AG04449 (cell line): ENCODE measurements at regions not wholly inside any gene's neighbourhood (a gene's known extent, or its start where the extent isn't known, plus 50 kb on each side); places are given as distances from the start of the nearest gene placed in this dataset.
"Not testable (repeated sequence)": the region's sequence is repeated elsewhere in the genome, so short reads cannot be mapped to it uniquely, and the experiment has no call there.

Experiments
- CTCF ChIA-PET: fragments of 350-600 bp; formaldehyde crosslinking; extraction: SDS; loops from one replicate; lab custom pipeline; 2021; ENCODE audit warnings: antibody characterized with exemption; lab: Yijun Ruan, JAX
- POLR2A ChIA-PET: fragments of 400-600, 350-600 bp; formaldehyde crosslinking; extraction: SDS; loops from one replicate; lab custom pipeline; 2020; ENCODE audit warnings: antibody characterized with exemption, inconsistent platforms; lab: Yijun Ruan, JAX
- DNase-seq: peaks from one replicate; pipeline ENCODE4 v3.0.0-alpha.2; 2010; ENCODE audit warnings: low read depth, low spot score
- H3K4me3 ChIP-seq: 2 replicates; pipeline ENCODE4 v1.5.1; 2011; ENCODE audit warnings: low read depth, mild to moderate bottlenecking, control low read depth, low read length

DNA sequence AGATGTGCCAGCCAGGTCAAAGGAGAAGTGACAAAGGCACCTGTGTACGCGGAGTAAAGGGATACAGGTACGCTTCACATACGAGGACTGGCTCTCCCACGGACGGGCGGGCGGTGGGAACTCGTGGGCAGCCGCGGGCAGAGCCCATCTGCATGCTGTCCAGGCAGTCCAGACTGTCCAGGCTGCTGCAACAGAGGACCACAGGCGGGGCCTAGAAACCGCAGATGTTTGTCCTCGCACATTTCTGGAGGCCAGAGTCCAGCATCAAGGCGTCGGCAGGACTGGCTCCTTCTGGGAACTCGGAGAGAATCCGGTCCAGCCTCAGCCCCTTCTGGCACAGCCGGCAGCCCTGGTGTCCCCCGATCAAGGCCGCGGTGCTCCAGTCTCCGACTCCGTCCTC, 5464.3 kb upstream of the TPTE start:
- CTCF ChIA-PET, DNase-seq, H3K4me3 ChIP-seq, POLR2A ChIA-PET: not testable (repeated sequence)

DNA sequence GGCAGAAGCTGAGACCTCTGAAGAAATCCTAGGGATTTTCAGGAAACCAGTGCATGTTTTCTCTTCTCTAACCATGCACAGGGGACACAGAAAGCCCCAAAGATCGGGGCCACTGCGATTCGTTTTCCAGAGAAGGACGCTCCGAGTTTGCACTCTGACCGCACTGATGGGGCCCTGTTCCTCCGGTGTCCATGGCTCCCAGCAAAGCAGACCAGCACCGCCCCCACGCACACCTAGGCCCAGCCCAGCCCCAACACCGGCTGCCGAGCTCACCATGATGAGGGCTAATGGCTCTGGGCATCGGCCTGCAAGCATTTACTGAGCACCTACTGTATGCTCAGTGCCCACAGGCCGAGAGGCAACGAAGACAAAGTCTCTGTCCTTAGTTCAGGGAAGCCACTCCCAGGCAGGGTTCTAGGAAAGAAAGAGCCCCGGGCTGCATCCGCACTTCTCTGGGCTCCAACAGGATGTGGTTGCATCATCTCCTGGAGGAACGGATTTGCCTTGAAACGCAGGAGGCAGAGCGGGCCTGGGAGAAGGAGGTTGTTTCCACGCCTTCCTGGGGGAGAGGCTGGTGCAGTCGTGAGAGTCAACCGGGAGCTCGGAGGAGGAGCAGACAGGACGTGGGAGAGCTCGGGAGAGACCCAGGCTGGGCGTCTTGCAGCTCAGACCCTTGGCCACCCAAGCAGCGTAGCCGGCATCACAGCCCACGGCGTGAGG, 5460.9 kb upstream of the TPTE start:
- CTCF ChIA-PET, POLR2A ChIA-PET, H3K4me3 ChIP-seq, DNase-seq: not testable (repeated sequence)

DNA sequence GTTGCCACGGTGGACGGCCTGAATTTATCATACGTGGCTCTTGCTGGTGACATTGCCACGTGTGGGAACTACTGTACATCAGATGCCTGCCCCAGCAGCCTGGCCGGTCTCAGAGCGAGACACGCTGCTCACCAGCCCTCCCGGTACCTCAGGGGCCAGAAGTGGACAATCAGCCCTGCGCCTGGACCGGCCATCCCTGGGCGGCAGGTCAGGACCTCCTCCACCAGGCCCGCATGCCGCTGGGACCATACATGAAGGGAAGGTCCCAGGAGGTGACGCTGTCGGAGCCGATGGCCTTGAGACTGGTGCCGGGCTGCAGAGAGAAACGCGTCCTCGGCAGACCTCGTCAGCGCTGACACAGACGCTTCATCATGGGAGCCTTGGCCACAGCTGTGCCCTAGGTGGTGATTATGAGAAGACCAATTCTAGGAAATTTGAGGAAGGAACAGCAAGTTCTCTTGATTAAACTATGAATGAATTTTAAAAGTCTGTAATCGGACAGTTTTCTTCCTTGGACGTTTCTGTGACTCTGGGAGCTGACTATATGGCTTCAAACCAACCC, 5456.7 kb upstream of the TPTE start:
- POLR2A ChIA-PET, DNase-seq, H3K4me3 ChIP-seq, CTCF ChIA-PET: not testable (repeated sequence)

DNA sequence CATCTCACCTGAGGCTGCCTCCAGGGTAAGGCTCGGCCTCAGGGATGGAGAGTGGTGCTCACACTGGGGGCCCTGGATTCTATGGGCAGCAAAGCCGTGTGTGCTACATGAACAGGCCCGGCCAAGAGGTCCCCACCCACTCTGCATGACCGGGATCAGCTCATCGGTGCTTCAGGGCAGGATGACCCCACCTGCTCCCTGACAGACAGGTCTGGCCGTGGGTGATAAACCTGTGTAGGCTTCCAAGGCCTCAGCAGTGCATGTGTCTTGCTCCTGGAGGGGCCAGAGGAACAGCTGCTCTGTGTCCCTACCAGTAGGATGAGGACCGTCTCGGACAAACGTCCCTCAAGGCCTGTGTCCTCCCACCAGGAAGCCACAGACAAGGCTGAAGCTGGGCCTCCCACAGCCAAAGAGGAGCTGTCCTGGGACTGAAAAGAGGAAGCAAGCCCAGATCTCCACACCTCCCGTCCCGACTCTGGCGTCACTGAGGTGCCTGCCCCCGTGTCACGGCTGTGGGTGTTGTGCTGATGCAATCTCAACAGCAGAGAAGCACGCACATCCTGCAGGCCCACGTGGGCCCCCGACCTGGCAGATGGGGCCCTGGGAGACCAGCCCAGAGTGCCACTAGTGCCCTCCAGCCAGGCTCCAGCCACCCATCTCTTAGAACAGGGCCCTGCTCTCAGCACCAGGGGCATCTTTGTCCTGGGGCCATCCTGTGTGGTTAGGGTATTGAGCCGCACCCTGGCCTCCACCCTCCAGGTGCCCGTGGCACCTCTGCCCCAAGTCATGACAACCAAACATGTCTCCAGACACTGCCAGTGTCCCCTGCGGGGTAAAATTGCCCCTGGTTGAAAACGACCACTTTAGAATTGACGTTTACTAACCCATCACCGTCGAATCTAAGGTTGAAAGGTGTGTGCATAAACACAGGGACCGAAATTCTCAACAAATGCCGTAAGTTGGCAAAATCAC, 5455.9 kb upstream of the TPTE start:
- CTCF ChIA-PET, DNase-seq, POLR2A ChIA-PET, H3K4me3 ChIP-seq: not testable (repeated sequence)

DNA sequence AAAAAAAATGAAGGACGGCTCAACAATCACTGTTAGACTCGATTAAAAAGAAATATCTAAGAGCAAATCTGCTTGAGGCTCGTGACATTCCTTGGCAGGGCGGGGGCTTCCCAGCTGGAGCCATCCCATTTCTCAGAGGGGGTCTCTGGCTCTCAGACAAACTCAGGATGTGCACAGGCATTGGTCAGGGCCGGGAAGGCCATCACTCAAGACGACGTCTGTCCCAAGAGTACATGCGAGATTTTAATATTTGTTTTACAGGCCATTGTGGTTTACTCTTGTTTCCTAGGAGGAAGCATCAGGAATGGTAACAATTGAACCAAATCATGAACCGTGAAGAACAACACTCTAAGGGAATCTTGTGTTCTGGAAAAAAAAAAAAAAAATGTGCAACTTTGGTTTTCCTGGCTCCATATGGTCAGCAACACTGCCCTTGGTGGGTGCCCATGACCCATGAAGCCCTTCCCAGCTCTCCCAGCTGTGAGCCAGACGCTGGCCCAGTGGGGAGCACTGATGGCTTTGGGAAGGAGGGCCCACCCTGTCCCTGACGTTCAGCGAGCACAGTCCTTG, 5454.6 kb upstream of the TPTE start:
- H3K4me3 ChIP-seq, CTCF ChIA-PET, DNase-seq, POLR2A ChIA-PET: not testable (repeated sequence)

DNA sequence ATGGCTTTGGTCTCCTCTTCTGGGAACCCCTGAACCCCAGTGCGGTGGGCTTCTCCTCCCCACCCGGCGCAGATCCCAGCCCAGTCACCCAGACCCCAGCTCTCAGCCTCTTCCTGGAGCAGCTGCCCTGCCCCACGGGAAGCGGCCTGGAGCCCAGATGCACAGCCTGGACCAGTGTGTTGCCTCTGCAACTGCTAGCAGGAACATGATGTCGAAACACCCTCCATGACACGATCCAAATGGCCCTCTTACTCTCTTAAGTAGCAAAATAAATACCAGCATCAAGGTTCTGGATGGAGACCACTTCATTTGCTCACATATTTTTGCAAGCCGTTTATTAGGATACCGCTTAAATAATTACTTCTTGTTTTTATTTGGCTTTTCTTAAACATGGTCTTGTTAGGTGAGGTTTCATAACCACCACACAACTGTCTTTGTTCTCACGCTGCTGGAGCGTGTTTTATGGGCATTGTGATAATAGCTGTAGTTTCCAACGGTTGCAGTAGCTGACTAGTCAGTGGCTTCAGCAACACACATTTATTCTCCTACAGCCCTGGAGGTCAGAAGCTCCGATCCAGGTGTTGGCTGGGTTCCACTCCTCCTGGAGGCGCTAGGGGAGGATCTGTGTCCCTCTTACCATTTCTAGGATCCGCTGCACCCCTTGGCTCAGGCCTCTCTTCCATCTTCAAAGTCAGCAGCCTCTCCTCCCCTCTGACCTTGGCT, 5453.9 kb upstream of the TPTE start:
- CTCF ChIA-PET, H3K4me3 ChIP-seq, DNase-seq, POLR2A ChIA-PET: not testable (repeated sequence)

DNA sequence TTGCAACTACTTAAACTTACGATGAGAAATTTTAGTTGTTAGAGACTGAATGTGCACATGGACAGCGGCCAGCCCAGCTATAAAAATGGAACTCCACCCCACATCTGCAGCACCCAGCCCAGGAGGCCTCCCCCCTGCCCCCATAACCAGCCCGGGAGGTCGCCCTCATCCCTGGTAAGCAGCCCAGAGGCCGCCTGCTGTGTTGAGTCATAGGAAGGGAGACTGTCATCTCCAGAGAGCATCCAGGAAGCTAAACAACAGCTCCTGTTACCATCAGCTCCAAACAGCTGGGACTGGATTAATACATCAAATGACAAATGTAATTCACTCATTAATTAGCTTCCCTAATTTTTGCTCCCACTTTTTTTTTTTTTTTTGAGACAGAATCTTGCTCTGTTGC, 5452.7 kb upstream of the TPTE start:
- H3K4me3 ChIP-seq, POLR2A ChIA-PET, DNase-seq, CTCF ChIA-PET: not testable (repeated sequence)

DNA sequence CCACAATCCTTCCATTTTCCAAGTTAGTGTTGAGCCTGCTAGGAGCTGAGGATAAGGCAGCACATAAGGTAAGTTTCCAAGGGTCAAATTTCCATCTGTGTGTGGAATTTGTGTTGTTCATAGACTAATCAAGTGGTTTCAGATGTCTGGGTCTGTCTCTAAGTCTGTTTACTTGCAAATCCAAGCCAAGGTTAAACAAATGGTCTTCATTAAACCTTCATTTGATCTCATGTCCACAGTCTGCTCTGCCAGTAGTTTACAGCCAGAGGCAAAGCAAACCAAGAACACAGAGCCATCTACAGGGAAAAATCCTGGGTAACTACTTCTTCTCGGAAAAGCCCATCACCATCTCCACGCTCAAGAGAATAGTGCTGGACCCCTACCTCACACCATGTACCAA, 5450.2 kb upstream of the TPTE start:
- CTCF ChIA-PET, POLR2A ChIA-PET, DNase-seq, H3K4me3 ChIP-seq: not testable (repeated sequence)

DNA sequence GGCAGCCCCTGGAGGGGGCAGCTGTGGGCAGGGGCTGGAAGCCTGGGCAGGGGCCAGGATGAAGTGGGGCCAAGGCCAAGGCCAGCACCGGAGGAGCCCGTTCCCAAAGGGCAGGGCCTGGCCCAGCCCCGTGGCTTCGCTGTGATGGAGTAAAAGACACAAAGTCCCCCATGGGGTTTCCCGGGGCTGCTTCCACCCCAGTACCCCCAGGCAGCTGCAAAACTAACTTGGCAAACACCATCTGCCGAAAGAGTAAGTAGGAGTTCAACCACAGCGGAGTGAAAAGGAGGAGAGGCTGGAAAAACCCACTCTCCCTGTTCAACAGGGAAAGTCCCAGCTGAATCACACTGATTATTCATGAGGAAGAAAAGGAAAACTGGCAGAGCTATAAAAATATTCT, 5444.5 kb upstream of the TPTE start:
- CTCF ChIA-PET, POLR2A ChIA-PET, H3K4me3 ChIP-seq, DNase-seq: not testable (repeated sequence)

DNA sequence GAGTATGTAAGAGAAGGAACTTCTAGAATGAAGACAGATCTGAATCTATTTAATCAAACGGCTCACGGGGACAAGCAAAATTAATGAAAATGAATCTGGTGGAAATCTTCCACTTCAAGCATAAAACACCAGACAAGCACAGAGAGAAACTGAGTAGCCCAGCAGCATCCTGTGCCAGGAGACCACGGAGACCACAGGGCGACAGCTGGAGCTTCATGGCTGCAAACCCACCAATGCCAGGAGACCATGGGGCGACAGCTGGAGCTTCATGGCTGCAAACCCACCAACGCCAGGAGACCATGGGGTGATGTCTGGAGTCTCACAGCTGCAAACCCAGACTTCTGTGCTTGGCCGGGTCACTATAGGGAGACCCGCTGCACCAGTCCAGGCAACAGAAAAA, 5442.0 kb upstream of the TPTE start:
- POLR2A ChIA-PET, DNase-seq, CTCF ChIA-PET, H3K4me3 ChIP-seq: not testable (repeated sequence)

DNA sequence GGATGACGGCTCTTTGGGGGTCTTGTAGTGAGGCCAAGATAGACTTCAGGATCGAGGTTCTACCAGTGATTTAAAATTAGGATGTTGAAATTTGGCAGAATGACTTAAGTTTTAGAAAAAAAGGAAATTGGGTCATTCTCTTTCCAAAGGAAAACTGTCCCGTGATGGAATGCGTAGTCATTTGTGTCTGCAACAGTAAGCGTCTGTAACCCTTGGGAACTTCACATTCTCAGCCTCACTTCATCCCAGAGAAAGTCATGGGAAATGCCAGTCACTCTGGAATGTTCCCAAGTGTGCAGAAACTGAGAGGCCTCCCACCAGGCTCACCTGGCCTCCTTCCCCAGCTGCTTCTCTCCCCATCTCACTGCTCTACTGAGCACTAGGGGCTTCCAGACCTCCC, 5441.4 kb upstream of the TPTE start:
- POLR2A ChIA-PET, CTCF ChIA-PET: not testable (repeated sequence)

DNA sequence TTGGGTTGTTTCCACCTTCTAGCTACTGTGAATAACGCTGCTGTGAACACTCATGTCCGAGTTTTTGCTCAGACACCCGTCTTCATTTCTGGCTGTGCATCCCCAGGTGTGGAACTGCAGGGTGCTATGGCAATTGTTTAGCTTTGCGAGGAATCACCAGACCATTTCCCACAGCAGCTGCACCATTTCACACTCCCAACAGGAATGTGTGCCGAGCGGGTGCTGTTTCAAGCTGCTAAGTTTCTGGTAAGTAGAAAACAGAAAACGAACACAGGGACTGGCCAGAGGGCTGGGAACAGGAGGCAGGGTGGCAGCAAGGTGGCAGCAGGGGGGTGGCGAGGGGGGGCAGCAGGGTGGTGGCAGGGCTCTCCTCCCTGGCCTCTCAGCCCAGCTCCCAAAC, 5437.1 kb upstream of the TPTE start:
- DNase-seq, POLR2A ChIA-PET, CTCF ChIA-PET, H3K4me3 ChIP-seq: not testable (repeated sequence)

More for the DNA sequence above, 5441.4 kb upstream of the TPTE start:
- not testable (repeated sequence) for DNase-seq, H3K4me3 ChIP-seq

DNA sequence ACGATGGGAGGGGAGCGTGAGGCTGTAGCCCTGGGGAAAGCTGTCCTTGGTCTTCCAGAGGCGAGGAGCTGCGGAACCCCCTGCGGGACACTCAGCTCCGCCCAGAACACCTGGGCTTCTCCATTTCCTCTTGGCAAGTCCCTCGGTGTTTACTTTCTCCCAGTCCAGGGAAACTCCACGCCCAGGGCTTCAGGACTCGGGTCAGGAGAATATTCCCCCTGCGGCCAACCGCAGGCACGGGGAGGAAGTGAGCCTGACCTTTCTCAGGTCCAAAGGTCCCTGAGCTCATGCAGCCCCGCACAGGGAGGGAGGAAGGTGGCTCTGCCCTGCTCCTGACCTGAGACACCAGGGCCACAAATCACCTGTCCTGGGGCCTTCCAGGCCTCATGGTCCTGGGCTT, 5435.9 kb upstream of the TPTE start:
- POLR2A ChIA-PET, DNase-seq: not testable (repeated sequence)

DNA sequence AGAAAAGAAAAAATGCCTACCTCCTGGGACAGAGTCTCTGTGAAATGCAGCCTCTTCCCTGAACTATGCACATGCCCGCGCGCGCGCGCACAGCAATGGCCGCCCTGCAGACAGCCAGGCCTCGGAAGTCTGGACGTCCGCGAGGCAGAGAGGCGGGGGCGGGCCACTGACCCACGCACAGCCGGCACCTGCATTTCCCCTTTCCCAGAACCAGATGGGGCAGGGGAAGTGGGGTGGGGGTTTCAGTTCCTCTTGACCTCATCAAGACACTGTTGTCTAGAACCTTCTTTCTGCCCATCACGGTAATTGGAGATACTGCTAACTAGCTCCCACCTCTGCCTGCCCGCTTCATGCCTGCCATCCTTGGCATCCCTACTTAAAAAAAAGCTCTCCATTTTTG, 5435.0 kb upstream of the TPTE start:
- CTCF ChIA-PET, POLR2A ChIA-PET, DNase-seq, H3K4me3 ChIP-seq: not testable (repeated sequence)

More for the DNA sequence above, 5435.9 kb upstream of the TPTE start:
- CTCF ChIA-PET, H3K4me3 ChIP-seq: not testable (repeated sequence)

DNA sequence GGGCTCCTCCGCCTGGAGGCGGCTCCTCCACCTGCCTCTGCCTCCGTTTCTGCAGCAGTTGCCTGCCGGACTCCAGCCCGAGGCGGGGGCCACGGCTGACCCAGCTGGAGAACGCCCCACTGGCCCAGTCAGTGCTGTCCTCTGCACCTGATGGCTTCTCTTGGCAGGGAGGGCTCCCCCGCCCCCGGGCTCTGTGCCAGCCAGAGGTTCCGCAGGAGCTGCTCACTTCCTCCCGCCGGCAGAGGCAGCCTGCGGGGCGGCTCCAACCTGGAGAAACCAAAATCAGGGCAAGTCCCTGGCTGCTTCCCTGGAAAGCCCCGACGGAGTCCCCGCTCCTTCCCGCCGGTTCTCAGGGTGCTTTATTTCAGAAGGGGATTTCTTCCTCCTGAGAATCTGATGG, 5432.6 kb upstream of the TPTE start:
- DNase-seq, POLR2A ChIA-PET, CTCF ChIA-PET, H3K4me3 ChIP-seq: not testable (repeated sequence)
